GM19372 (cell line): ENCODE measurements at regions not wholly inside any gene's neighbourhood (a gene's known extent, or its start where the extent isn't known, plus 50 kb on each side); places are given as distances from the start of the nearest gene placed in this dataset.
"Not testable (repeated sequence)": the region's sequence is repeated elsewhere in the genome, so short reads cannot be mapped to it uniquely, and the experiment has no call there.

Source experiments
- ATAC-seq: cut with Tn5 transposase; IDR thresholded peaks from one replicate; pipeline ENCODE4 v1.9.1; 2021; ENCODE audit warnings: mild to moderate bottlenecking, low read depth, moderate library complexity; ENCODE audit not compliant: unreplicated experiment

- ATAC-seq = no peak
Observed at GRCh38 chr12:67026487-67027246, 242.5 kb upstream of the CAND1 start.

GRCh38 chr12:67028529-67028928 lies 240.6 kb upstream of the CAND1 start:
- ATAC-seq = no peak

GRCh38 chr12:67034110-67034879 lies 234.9 kb upstream of the CAND1 start:
- no peak for ATAC-seq

GRCh38 chr12:67035121-67035520 lies 234.0 kb upstream of the CAND1 start:
- ATAC-seq = no peak

GRCh38 chr12:67038486-67038885 lies 230.7 kb upstream of the CAND1 start:
- no peak for ATAC-seq

- no peak for ATAC-seq
Observed at GRCh38 chr12:67039995-67040860, 228.9 kb upstream of the CAND1 start.

- no peak for ATAC-seq
Observed at GRCh38 chr12:67040861-67041137, 228.4 kb upstream of the CAND1 start.

- ATAC-seq = no peak
Observed at GRCh38 chr12:67042697-67043131, 226.4 kb upstream of the CAND1 start.

GRCh38 chr12:67043771-67044170 lies 225.4 kb upstream of the CAND1 start:
- no peak for ATAC-seq

- no peak for ATAC-seq
Observed at GRCh38 chr12:67045650-67046049, 223.5 kb upstream of the CAND1 start.

GRCh38 chr12:67046062-67046461 lies 223.1 kb upstream of the CAND1 start:
- ATAC-seq = no peak

- no peak for ATAC-seq
Observed at GRCh38 chr12:67047634-67048033, 221.5 kb upstream of the CAND1 start.

- ATAC-seq = no peak
Observed at GRCh38 chr12:67048371-67048770, 220.8 kb upstream of the CAND1 start.

- ATAC-seq = not testable (repeated sequence)
Observed at GRCh38 chr12:67049199-67049598, 220.0 kb upstream of the CAND1 start.

- ATAC-seq = no peak
Observed at GRCh38 chr12:67052981-67053380, 216.2 kb upstream of the CAND1 start.

GRCh38 chr12:67056329-67056728 lies 212.8 kb upstream of the CAND1 start:
- no peak for ATAC-seq

- ATAC-seq = no peak
Observed at GRCh38 chr12:67057072-67057471, 212.1 kb upstream of the CAND1 start.

- ATAC-seq = no peak
Observed at GRCh38 chr12:67062193-67062592, 207.0 kb upstream of the CAND1 start.

GRCh38 chr12:67067453-67068203 lies 201.5 kb upstream of the CAND1 start:
- no peak for ATAC-seq

GRCh38 chr12:67068204-67068731 lies 200.9 kb upstream of the CAND1 start:
- no peak for ATAC-seq
